HG03460 (cell line): ENCODE measurements at regions not wholly inside any gene's neighbourhood (a gene's known extent, or its start where the extent isn't known, plus 50 kb on each side); places are given as distances from the start of the nearest gene placed in this dataset.

ENCODE experiments used
- ATAC-seq: cut with Tn5 transposase; IDR thresholded peaks from one replicate; pipeline ENCODE4 v1.9.1; 2021; ENCODE audit not compliant: unreplicated experiment

DNA sequence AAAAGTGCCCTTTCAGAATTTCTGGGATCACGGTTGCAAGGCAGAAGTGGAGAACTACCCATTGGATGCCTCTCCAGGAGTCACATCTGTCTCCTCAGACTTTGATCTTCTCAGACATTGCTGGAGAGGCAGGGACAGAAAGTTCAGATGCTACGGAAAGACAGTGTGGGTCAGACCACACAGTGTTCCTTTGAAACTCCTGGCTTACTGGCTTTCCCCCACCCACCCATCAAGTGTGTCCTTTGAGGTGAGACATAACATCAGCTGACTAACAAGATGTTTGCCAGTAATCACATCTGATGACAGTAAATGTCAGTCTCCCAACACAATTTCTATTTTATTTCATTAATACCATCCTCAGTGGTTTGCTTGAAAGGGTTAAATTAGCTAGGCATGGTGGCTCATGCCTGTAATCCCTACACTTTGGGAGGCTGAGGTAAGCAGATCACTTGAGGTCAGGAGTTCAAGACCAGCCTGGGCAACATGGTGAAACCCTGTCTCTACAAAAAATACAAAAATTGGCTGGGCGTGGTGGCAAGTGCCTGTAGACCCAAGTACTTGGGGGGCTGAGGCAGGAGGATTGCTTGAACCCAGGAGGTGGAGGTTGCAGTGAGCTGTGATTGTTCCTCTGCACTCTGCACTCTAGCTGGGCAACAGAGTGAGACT, 67.2 kb upstream of the SNX9 start:
- no peak for ATAC-seq

- no peak for ATAC-seq
Measured at GRCh38 chr6:157756708-157757429, 66.2 kb upstream of the SNX9 start.

DNA sequence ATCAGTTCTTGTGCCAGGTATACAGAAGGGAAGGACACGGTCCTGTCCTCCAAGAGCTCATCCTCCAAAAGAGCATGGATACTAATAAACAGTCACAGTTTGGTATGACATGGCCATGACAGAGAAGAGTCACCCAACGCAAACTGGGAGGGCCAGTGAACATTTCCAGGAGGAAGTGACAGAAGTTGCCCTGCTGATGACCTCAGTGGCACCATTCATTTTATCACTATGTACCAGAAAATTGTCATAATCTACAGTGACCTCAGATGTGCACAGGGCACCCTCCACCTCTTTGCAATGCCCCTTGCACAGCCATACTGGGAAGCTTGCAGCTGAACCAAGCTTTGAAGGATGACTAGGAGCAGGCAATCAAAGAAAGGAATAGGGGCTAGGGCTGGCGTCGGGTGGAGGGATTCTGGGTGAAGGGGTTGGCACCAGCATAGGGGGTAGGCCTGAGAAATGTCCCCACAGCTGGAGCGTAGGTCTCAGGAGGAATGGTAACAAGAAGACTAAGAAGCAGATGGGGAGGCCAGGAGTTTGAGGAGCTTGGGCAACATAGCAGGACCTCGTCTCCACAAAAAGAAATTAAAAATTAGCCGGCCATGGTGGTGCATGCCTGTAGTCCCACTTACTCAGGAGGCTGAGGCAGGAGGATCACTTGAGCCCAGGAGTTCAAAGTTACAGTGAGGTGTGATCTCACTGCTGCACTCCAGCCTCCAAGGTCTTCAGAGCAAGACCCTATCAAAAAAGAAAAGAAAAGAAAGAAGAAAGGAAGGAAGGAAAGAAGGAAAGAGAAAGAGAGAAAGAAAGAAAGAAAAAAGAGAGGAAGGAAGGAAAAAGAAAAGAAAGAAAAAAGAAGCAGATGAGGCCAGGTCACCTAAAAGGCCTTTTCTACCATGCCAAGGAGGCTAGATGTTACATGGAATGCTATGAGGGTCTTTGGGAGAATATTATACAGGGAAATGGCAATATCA, 65.3 kb upstream of the SNX9 start:
- ATAC-seq = no peak

- ATAC-seq = no peak
Measured at GRCh38 chr6:157758516-157759023, 64.5 kb upstream of the SNX9 start.

GRCh38 chr6:157759028-157759427, 64.0 kb upstream of the SNX9 start:
- no peak for ATAC-seq

GRCh38 chr6:157760137-157760536, 62.9 kb upstream of the SNX9 start:
- ATAC-seq = no peak

GRCh38 chr6:157760589-157761330, 62.3 kb upstream of the SNX9 start:
- peak; percentile 0 for ATAC-seq

- ATAC-seq = peak; percentile 38
Measured at GRCh38 chr6:157761331-157761921, 61.6 kb upstream of the SNX9 start.

DNA sequence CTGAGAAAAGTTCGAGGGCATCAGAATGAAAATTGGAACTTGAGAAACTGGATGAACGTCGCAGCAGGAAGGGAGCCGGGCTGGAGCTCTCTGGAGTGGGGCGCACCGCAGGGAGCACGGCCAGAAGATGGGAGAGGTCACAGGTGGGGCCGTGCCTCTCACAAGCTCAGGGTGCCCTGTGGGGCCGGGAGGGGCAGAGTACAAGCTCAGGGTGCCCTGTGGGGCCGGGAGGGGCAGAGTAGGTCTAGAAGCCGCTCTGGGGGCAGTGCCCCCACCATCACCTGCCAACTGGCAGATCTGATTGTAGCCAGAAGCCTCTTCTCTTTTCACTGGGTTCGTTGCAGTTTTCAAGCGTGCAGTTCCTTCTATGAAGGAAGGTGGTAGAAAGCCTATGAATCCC, 61.1 kb upstream of the SNX9 start:
- ATAC-seq = no peak

DNA sequence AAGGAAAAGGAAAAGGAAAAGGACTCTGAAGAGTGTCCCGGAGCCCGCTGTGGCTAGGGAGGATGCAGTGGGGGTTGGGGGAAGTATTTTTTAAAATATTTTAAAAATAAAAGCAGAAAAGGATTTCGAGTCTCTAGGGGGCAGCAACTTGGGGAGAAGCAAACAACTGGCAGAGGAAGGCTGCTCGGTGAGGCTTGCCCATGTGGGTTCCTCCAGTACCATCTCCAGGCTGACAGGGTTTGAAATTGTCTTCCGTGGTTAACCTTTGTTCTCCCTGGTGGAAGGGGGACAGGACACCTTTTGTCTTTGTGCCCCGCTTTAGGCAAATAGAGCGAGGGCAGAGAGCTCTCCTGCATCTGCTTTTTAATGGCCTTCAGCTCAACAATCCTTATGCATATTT, 60.4 kb upstream of the SNX9 start:
- ATAC-seq = no peak

DNA sequence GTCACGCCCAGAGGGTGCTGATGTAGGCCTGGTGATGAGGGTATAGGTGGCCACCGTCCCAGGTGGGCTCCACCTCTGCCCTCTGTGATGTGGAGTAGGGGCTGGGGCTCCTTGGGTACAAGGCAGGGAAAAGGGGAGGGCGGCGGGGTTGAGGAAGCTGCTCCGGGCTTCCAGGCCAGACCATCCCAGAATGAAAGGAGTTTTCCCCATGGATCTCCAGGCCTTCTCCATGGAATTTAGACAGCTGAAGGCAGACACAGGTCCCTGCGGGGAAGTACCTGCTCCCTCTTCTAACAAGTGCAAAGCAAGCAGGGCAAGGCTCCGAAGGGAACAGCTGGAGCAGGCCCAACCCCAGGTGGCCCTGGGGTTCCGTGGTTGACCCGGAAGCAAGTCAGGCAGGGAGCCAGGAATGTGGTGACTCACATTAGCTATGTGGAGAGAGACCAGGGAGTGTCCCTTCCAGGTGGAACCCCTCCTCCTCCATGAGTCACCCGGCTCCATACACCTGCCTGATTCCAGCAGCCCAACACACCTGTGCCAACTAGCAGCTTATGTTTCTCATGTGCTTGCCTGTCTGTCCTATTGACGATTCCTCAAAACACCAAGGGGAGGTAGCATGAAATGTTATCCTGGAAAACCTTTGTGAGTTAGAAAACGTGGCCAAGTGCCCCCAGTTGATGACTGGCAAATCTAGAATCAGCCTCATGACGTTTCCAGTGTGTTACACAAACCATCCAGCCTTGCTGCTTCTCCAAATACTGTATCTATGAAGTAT, 59.7 kb upstream of the SNX9 start:
- ATAC-seq = no peak

- peak; percentile 12 for ATAC-seq
Measured at GRCh38 chr6:157763904-157764177, 59.2 kb upstream of the SNX9 start.

DNA sequence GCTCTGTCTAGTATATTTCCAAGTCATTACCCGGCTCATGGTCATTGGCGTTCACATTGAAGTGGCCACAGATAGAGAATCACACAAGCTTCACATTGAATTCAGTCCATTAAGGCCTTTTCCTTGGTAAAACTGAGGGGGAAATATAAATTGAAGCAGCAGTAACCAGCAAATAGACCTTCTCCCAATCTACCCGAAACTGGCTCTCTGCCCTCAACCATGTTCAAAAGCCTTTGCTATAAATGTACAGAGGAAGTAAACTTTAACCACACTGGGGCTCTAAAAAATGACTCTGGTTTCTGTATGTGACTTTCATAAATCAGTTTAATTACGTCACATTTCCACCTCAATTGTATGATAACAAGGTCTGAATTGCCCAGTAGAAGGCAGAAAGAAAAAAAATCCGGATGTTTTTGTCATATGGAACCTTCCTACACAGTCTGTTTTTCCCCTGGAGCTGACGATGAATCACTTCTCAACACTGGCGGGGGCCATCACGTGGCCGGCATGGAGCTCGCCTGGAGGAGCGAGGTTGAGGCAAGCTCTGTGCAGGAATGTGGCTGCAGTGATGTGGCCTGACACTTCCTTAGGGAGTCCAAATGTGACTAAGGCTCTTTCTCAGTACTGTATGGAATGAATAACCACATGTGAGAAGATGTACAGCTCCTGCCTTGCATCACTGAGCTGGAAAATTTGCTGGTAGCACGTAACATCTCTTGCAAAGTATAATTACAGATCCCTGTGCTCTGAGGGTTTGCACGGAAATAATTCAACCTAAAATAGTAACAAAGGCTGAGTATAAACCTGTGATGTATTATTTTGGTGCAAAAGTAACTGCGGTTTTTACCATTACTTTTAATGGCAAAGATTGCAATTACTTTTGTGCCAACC, 58.6 kb upstream of the SNX9 start:
- ATAC-seq = peak; percentile 45

DNA sequence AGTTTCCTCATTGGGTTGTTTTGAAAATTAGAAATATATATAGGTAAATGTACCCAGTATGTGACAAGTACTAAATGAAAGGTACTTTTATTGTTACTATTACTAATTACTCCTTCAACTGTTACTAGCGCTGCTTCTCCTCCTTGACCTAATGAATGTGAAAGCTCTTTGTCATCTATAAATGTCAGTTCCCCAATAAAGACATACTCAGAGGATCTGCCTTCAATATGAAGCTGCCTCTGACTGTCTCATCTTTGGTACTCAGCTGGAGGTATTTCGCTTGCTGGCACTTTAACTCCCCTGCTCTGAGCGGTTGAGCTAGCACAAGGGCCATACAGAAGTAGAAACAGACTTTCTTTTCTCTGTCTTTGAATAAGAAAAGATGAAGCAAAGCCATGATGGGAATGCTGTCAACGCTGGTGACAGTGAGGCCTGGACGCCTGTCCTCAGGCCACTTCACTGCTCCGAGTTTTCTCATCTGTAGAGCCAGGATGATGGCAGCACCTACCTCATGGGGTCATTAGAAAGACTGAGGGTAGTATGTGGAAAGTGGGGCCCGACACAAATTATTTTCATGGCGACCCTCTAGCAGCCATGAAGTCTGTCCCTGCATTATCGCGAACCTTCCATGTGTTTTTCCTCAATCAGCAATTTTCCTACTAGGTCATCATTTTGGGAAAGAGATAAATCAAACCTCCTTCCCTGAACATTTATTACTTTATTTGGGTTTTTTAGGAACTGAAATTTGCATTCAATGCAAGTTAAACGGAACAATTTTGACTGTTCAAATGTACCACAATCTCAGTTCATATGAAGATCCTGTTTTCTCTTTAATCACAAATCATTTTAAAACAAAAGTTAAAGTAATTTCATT, 55.9 kb upstream of the SNX9 start:
- no peak for ATAC-seq

DNA sequence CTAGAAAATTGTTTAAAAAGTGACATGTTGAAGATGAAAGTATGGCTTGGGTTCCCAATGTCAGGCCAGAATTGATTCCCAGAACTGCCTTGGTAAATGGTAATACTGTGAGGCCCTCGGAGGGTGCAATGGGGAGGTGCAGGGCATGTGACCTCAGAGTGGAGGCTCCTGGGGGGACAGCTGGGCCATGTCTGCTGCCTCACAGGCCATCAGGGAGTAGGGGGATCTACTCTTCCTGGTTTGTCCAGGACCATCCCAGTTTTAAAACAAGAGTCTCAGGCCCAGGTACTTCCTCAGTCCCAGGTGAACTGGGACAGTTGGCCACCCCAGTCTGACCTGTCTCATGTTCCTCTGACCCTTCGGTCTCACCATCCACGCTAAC, 55.3 kb upstream of the SNX9 start:
- ATAC-seq = no peak

DNA sequence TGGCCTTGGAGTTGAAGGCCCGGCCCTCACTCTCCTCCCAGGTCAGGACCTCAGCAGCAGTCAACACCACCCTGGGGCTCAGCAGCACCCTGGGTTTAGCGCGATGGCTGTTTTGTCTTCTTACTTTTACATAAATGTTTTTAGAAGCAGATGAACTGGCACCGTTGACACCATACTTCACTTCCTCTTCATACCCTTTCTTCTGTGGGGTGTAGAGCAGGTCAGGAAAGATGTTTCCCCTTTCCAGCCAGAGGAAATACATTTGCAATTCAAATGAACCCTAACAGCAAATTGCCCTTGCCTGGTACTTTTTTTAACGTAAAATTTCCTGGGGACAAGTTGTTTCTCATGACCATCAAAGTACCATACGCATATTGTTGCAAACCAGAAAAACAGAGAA, 54.7 kb upstream of the SNX9 start:
- no peak for ATAC-seq

- ATAC-seq = no peak
Measured at GRCh38 chr6:157768863-157769551, 54.0 kb upstream of the SNX9 start.
